ENCODE measurements at regions not wholly inside any gene's neighbourhood (a gene's known extent, or its start where the extent isn't known, plus 50 kb on each side); places are given as distances from the start of the nearest gene placed in this dataset.

DNA sequence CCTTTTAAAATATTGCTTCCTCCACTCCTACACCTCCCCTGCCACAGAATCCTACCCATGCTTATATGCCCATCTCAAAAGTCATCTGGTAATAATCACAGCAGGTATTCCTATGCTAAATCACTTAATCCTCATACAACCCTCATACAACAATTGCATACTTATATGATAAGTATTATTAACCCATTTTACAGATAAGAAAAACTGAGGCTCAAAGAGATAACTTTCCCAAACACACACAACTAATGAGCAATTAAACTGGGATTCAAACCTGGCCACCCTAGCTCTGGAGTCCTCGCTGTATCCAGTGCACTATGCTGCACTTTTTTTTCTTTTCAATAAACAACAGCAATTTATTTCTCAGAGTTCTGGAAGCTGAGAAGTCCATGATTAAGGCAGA is 99.8 kb upstream of the TSPAN5 start:
- DNase-seq (ENCODE audit: low spot score) = no peak

DNA sequence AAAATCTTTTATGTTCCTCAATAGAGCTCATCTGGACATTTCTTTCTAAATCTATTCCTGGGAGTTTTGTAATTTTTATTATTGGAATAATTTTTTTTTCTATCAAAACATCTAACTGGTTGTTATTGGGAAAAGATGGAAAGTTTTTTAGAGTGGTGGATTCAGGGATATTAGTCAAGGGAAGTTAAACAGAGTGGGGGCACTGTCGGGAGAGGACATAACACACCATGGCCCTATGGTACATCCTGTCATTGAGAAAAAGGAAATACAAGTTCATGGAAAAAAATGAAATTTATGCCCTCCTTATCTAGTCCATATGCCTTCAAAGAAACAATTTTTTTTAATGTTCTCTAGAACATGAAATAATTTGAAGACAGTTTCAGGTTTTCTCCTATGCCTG is 96.3 kb upstream of the TSPAN5 start:
- no peak for DNase-seq (ENCODE audit: low spot score)

DNA sequence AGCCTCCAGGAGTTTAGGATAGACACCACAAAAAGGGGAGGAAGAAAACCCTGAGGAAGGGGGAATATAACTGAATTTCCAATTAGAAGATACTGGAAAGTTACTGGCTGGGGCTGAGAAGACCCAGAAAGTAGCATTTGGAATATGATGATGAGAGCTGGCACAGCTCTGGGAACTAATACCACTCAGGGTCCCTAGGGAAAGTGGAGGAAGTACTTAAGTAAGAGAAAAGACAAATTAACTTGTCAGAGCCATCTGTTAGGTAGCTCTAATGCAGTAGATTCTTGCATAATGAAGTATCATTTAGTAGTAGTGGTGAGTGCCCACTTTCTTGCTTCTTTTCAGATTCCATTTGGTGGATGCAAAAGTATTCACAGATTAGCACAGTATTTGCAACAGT is 90.8 kb upstream of the TSPAN5 start:
- DNase-seq (ENCODE audit: low spot score) = no peak

DNA sequence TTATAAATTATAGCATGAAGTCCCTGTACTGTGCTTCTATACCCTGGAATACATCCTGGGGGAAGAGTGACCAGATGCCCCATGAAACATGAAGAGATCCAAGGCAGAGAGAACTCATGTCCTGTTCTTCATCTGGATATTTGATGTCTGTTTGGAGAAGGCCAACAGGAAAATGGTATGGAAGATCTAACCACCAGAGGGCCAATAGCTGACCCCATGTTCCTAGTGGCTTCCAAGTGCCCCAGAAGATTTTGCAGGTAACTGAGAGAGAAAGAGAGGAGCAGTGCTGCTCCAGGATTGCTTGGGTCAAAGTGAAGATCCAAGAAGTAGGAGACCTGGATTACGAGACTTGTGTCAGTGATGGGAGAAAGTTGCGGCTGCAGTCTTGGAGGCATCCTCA is 90.2 kb upstream of the TSPAN5 start:
- no peak for DNase-seq (ENCODE audit: low spot score)

DNA sequence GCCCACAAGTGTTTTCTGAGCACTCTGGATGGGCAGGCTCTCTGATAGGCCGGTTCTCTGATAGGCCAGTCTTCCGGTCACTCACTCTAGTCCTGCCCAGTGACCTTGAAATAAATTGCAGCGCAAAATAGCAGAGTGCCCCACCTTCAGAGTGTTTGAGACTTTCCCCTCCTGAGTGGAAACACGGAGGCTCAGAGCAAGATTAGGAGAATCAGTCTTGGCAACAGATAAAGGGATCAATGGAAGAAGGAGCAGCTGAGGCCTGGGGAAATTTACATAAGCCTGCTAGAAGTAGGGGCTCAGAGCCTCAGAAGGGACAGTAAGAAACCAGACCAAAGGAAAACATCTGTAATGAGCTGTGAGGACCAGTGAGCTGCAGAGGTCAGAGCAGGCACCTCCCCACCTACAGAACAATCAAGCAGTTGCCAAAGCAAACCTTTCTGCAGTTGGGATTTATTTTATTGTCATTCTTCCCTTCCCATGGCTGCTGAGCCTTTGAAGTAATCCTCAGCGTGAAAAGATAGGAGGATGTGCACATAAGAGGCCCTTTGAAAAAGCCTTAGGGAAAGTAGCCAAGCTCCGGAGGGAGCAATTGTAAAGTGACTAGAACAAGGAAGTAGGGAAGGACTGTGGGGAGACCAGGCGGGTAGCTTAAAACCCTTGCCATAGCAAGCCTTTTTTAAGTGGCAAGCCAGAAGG is 89.1 kb upstream of the TSPAN5 start:
- no peak for DNase-seq (ENCODE audit: low spot score)

DNA sequence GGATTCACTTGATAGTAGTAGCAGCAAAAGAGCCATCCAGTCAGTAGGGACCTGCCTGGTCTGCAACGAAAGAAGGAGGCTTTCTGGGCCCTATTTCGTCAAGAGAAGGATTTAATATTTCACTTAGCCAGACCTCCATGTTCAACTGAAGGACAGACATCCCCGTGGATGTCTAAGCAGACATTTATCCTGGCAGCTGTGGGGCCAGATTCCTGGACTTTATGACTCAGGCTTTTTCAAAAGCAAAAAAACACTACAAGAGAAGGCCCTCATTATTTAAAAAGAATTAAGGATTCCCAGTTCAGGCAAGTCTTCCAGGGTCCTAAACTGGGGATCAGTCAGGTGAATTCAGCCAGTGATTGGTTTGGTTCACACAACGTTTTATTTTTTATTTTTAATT is 88.5 kb upstream of the TSPAN5 start:
- DNase-seq (ENCODE audit: low spot score) = no peak

DNA sequence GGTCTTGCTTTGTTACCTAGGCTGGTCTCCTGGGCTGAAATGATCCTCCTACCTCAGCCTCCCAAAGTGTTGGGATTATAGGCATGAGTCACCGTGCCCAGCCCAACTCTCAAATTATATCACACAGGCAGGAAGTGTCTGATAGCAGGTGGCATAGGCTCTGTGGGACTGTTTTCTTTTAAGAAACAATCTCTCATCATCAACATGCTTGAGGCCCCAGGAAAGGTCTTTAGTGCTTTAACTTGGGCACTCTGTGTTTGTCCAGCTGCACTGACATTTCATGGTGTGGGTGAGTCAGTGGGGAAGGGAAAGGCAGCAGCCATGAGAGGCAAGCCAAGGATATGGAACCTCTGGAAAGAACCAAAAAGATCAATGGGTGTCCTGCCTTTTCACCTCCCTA is 88.1 kb upstream of the TSPAN5 start:
- no peak for DNase-seq (ENCODE audit: low spot score)

DNA sequence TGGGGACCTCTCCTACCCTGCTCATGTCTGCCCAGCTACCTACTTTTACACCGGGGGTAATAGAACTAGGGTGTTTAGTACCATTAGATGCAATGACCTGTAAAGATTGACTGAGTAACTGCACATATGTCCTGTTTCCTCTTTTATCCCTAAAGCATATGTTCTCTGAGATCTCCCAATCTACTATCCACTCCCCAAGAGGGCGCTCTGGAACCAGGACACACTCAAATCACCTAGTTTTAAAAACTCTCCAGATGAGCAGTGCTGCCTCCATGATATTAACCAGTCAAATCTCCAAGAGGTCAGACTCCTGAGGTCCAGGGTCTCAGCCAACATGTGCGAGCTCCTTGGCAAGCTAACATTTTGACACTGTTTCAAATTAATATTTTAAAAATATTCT is 87.0 kb upstream of the TSPAN5 start:
- no peak for DNase-seq (ENCODE audit: low spot score)

DNA sequence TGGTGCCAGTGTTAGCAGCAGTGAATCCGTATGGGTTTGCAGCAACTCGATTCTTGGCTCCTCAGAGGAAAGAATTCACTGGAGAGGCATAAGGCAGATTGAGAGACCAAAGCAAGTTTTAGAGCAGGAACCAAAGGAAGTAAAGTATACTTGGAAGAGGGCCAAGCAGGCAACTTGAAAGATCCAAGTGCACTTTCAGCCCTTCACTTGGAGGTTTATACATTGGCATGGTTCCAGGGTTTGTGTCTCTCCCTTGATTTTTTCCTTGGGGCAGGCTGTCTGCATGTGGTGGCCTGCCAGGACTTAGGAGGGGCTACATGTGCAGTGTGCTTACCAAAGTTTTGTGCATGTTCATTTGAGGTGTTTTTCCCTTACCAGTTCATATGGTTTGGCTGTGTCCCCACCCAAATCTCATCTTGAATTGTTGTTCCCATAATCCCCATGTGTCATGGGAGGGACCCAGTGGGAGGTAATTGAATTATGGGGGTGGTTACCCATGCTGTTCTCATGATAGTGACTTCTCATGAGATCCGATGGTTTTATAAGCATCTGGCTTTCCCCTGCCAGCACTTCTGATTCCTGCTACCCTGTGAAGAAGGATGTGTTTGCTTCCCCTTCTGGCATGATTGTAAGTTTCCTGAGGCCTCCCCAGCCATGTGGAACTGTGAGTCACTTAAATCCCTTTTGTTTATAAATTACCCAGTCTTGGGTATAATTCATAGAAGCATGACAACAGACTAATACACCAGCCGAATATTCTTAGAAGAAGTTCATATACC is 86.2 kb upstream of the TSPAN5 start:
- DNase-seq (ENCODE audit: low spot score) = no peak

DNA sequence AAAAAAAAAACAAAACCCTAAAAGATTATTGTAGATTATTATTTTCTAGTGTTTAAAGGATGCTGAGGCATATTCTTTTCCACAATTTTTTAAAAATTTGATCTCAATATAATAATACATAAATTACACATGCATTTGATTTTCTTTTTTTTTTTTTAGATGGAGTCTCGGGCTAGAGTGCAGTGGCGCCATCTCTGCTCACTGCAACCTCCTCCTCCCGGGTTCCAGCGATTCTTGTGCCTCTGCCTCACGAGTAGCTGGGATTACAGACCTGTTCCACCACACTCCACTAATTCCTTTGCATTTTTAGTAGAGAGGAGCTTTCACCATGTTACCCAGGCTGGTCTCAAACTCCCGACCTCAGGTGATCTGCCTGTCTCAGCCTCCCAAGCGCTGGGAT is 83.5 kb upstream of the TSPAN5 start:
- DNase-seq (ENCODE audit: low spot score) = no peak

DNA sequence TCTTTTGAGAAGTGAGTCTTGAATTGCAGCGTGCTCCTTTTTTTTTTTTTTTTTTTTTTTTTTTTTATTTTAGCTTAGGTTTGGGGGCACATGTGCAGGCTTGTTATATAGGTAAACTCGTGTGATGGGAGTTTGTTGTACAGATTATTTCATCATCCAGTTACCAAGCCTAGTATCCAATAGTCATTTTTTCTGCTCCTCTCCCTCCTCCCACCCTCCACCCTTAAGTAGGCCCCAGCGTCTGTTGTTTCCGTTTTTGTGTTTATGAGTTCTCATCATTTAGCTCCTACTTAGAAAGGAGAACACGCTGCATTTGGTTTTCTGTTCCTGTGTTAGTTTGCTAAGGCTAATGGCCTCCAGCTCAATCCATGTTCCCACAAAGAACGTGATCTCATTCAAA is 81.3 kb upstream of the TSPAN5 start:
- no peak for DNase-seq (ENCODE audit: low spot score)

DNA sequence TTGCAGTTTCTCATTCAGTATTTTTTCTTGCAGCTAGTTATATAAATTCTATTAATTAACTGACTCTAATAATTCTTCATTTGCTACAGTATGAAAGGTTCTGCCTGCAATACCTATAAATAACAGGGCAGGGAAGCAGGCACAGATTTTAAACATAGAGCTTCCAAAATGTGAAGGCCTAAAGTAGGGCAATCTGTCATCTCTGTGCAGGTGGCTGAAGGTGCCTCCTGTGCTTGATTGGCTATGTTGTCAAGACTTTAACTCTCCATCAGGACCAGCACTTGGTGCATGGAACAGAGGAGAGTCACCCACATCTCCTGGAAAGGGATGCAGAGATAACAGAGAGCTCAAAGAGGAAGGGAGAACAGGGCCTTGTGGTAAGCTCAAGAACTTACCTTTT is 75.2 kb upstream of the TSPAN5 start:
- DNase-seq (ENCODE audit: low spot score) = no peak

DNA sequence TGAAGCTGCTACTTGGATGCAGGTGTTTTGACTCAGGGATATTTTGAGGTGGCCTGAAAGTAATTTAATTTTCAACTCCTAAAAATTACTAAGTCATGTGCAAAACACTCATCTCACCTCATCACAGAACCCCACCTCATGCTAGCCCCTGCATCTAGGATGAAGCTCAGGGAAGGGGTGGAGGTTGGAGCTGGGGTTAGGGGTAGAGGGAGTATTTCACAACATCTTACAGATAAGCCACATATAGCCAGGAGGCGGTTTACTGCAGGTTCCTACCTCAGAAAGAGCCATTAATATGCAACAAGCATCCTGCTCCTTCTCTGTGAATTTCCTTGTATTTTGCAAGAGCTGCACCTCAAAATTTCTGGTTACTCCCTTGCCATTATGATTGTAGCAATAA is 70.5 kb upstream of the TSPAN5 start:
- no peak for DNase-seq (ENCODE audit: low spot score)

DNA sequence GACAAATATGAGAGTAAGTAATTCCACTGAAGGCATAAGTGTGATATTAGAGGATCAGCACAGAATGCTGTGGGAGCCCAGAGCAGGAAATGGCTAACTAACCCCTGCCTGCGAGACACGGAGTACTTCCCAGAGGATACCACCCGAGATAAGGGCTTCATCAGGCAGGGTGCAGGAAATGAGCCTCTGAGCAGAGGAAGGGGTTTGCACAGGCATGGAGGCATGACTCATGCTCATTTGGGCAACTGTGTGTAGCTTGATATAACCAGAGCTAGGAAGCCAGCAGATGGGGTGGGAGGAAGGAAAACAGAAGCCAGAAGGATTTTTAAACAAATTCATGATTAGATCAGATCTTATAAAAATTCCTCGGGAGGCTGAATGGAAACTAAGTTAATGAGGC is 70.0 kb upstream of the TSPAN5 start:
- peak; percentile 8 for DNase-seq (ENCODE audit: low spot score)

DNA sequence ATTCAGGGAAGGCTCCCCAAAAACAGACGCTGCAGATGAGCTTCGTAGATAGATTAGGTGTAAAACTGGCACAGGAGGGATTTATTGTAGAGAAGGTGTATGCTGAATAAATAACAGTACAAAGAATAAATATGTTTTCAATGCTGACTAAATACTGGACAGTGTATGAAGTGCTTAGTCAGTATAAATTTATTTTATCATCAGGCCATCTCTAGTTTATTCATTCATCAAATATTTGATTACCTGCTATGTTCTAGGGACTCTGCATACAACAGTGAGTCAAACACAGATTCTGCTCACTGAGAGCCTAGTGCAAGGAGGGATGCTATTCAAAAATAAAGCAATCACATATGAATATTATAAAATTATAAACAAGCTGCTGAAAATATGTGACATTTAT is 63.6 kb upstream of the TSPAN5 start:
- no peak for DNase-seq (ENCODE audit: low spot score)

DNA sequence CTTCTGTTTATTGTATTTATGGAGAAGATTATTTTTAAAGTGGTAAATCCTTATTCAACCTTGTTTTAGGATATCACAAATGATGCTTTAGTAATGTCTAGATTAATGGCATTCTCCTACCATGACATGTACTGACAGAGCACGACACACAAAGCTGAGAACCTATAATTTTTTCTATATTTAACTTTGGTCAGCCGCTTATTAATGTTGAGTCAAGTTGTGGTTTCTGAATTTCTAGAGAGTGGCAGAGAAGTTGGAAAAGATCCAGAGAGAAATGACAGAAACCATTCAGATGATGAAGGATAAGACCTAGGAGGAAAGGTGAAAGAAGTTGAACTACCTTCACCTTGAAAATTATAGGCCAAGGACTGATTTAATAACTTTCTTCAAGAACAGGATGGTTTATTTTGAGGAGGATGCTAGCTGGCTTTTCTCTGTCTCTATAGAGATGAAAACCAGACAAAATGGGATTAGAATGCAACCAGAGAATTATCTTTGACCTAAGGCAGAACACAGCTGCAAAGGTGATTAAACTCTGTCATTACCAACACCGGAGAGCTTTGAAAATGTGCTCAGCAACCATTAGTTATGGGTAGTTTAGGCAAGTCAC is 62.6 kb upstream of the TSPAN5 start:
- DNase-seq (ENCODE audit: low spot score) = no peak

DNA sequence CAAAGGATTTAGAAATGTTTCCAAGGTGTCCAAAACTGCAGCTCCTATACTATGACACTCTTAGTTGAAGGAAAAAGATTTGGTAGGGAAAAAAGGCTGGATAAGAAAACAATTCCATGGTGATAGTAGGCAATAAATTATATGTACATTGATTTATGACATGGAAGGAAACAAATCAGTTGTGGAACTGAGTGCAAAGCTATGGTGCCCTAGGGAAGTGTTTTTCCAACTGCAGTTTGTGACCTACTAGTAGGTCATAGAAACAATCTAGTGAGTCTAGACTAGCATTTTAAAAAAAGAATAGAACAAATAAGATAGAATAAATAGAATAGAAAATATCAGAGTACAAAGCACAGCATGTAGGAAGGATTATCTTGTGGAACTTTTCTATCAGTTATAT is 58.4 kb upstream of the TSPAN5 start:
- no peak for DNase-seq (ENCODE audit: low spot score)

DNA sequence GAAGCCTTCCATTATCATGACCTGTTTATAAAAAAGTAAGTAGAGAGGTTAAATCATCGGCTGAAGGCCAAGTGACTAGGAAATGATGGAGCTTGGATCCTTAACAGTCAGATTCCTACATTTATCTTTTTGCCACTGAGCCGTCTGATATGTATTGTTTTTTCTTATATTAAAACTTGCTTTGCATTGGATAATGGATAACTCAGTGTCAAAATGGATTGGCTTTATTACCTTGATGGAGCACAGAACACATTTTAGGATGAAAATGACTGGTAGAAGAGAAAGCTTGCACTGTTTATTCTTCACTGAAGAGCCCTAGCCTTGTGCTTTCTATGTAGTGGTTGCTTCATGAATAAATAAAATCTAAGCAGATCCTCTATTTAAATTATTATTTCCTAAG is 54.2 kb upstream of the TSPAN5 start:
- no peak for DNase-seq (ENCODE audit: low spot score)

DNA sequence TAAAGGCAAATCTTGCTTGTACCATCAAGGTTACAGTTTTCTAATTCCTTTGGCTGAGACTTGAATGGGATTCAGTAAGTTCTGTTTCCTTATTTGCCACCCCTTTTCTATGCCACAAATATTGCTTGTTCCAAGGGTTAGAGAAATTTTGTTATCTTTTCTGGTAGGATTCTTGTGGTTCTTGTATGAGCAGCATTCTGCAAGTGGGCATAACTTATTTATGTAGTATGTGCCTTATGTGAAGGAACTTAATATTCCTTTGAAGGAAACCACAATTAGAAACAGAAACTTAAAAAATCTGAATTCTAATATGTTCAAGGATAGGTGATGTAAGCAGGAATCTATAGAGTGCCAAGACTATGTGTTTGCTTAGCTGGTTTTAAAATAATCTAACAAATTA is 53.1 kb upstream of the TSPAN5 start:
- DNase-seq (ENCODE audit: low spot score) = no peak

DNA sequence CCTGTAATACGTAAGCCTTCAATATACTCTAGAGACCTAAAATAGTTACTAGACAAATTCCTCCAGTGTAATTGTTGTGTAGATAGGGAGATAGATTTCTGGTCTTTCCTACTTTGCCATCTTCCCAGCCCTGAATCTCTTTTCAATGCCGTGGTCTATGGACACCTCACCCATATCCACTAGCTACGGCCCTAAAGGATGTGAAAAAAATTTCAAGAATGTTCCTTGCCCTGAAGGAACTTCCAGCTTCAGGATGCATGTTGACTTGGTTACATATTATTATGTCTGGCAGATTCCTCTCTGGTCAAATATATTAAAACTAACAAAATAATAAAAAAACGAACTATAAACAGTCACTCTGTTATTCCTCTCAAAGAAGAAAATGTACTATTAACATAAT is 52.4 kb upstream of the TSPAN5 start:
- no peak for DNase-seq (ENCODE audit: low spot score)

All from CD4-positive, alpha-beta T cell treated with Interleukin-15 for 4 hours (primary cell).